Fibroblast of gingiva (primary cell): ENCODE measurements at regions not wholly inside any gene's neighbourhood (a gene's known extent, or its start where the extent isn't known, plus 50 kb on each side); places are given as distances from the start of the nearest gene placed in this dataset.
"Not testable (repeated sequence)": the region's sequence is repeated elsewhere in the genome, so short reads cannot be mapped to it uniquely, and the experiment has no call there.

Source experiments
- DNase-seq: peaks from one replicate; pipeline ENCODE4 v3.0.0-alpha.2; 2011; ENCODE audit warnings: low read depth

- DNase-seq = no peak
These were observed 106.1 kb upstream of the KMT2C start for GRCh38 chr7:152541892-152542291.

GRCh38 chr7:152539190-152539495 is 103.3 kb upstream of the KMT2C start:
- not testable (repeated sequence) for DNase-seq

GRCh38 chr7:152538346-152539189 is 102.8 kb upstream of the KMT2C start:
- not testable (repeated sequence) for DNase-seq

- DNase-seq = no peak
These were observed 101.8 kb upstream of the KMT2C start for GRCh38 chr7:152537639-152538038.

GRCh38 chr7:152528612-152529011 is 92.8 kb upstream of the KMT2C start:
- no peak for DNase-seq

GRCh38 chr7:152527610-152528032 is 91.8 kb upstream of the KMT2C start:
- DNase-seq = peak; percentile 35

- DNase-seq = no peak
These were observed 88.1 kb upstream of the KMT2C start for GRCh38 chr7:152523916-152524315.

- DNase-seq = peak; percentile 7
These were observed 86.8 kb upstream of the KMT2C start for GRCh38 chr7:152522571-152523067.

GRCh38 chr7:152521420-152522337 is 85.9 kb upstream of the KMT2C start:
- DNase-seq = no peak

- DNase-seq = no peak
These were observed 85.1 kb upstream of the KMT2C start for GRCh38 chr7:152520861-152521302.

- DNase-seq = no peak
These were observed 83.5 kb upstream of the KMT2C start for GRCh38 chr7:152519290-152519689.

GRCh38 chr7:152516216-152516615 is 80.4 kb upstream of the KMT2C start:
- no peak for DNase-seq

- not testable (repeated sequence) for DNase-seq
These were observed 79.6 kb upstream of the KMT2C start for GRCh38 chr7:152515266-152515950.

GRCh38 chr7:152514771-152515105 is 78.9 kb upstream of the KMT2C start:
- no peak for DNase-seq

GRCh38 chr7:152513861-152514770 is 78.3 kb upstream of the KMT2C start:
- no peak for DNase-seq

- no peak for DNase-seq
These were observed 76.9 kb upstream of the KMT2C start for GRCh38 chr7:152512706-152513105.

GRCh38 chr7:152511736-152512135 is 75.9 kb upstream of the KMT2C start:
- no peak for DNase-seq

- DNase-seq = no peak
These were observed 72.9 kb upstream of the KMT2C start for GRCh38 chr7:152508701-152509100.

- DNase-seq = no peak
These were observed 69.8 kb upstream of the KMT2C start for GRCh38 chr7:152505606-152506005.

- DNase-seq = no peak
These were observed 69.0 kb upstream of the KMT2C start for GRCh38 chr7:152504816-152505215.

- no peak for DNase-seq
These were observed 68.6 kb upstream of the KMT2C start for GRCh38 chr7:152504367-152504766.
